HCT116 (cell line): ENCODE measurements at regions not wholly inside any gene's neighbourhood (a gene's known extent, or its start where the extent isn't known, plus 50 kb on each side); places are given as distances from the start of the nearest gene placed in this dataset.

Source experiments
- ATAC-seq: fragments of 200-7000 bp; cut with Tn5 transposase; 2 replicates; pipeline ENCODE4 v1.9.1; 2020; ENCODE audit warnings: mild to moderate bottlenecking, moderate library complexity
- BruUV-seq: library from RNA; stranded (reverse); fragments of 400-500 nt; replicated peaks from 2 replicates; lab custom pipeline; 2021; lab: Mats Ljungman, UMichigan
- CTCF ChIA-PET: fragments of 300-600 bp; sonication (Branson Sonifier 250); formaldehyde crosslinking; loops from one replicate; lab custom pipeline; 2021; ENCODE audit warnings: antibody characterized with exemption; lab: Charles Lee
- POLR2A ChIA-PET: fragments of 300-600, 350-600 bp; sonication (Branson Sonifier 250); formaldehyde crosslinking; loops from one replicate; lab custom pipeline; 2021; ENCODE audit warnings: antibody characterized with exemption; lab: Charles Lee
- RAD21 ChIA-PET, 2 experiments: fragments of 300-600 bp; sonication (Branson Sonifier 250); formaldehyde crosslinking; loops; one replicate each; lab custom pipeline; 2023; ENCODE audit warnings: low total read pairs in 2 of 2; ENCODE audit not compliant: uncharacterized antibody in 2 of 2, unreplicated experiment in 2 of 2, low non-redundant PET in 1 of 2; lab: Charles Lee
- DNase-seq: peaks from one replicate; pipeline ENCODE4 v3.0.0-alpha.2; 2010; ENCODE audit warnings: low read depth, low spot score
- H2AFZ ChIP-seq: fragments of 200-600 bp; shearing (Covaris generic), sonication (generic); 2 replicates; pipeline ENCODE4 v1.6.1; 2017; ENCODE audit warnings: low read depth, mixed run types, mixed read lengths, antibody characterized with exemption, low read length; ENCODE audit not compliant: poor library complexity, severe bottlenecking
- H3K27ac ChIP-seq: 2 replicates; pipeline ENCODE4 v1.5.1; 2012; ENCODE audit warnings: low read depth, low read length
- H3K27me3 ChIP-seq: fragments of 200-600 bp; sonication (generic); 2 replicates; pipeline ENCODE4 v1.6.1; 2016; ENCODE audit warnings: mixed run types, low read length, mixed read lengths; ENCODE audit not compliant: insufficient read depth
- H3K36me3 ChIP-seq, 2 experiments: fragments of 200-500 bp in 1 of 2; fragments of 200-600 bp in 1 of 2; sonication (Bioruptor generic) in 1 of 2; sonication (generic) in 1 of 2; 2 replicates each; pipeline versions ENCODE4 v1.5.1 to v1.6.1; 2014 to 2016; ENCODE audit warnings: low read length in 2 of 2, inconsistent platforms in 1 of 2, mixed read lengths in 1 of 2, mixed run types in 1 of 2; ENCODE audit not compliant: insufficient read depth in 2 of 2, control insufficient read depth in 1 of 2
- H3K4me1 ChIP-seq, 2 experiments: fragments of 200-600 bp in 1 of 2; sonication (generic) in 1 of 2; 2 replicates each; pipeline versions ENCODE4 v1.5.1 to v1.6.1; 2012 to 2017; ENCODE audit warnings: low read length in 2 of 2, inconsistent platforms in 1 of 2, mild to moderate bottlenecking in 1 of 2, mixed read lengths in 1 of 2, mixed run types in 1 of 2, moderate library complexity in 1 of 2; ENCODE audit not compliant: insufficient read depth in 2 of 2, control insufficient read depth in 1 of 2
- H3K4me2 ChIP-seq: fragments of 200-600 bp; sonication (generic); 2 replicates; pipeline ENCODE4 v1.6.1; 2017; ENCODE audit warnings: mixed run types, low read length, mixed read lengths
- H3K4me3 ChIP-seq, 2 experiments: fragments of 200-600 bp in 1 of 2; sonication (generic) in 1 of 2; replicated peaks in 1 of 2; 2 replicates each; pipeline ENCODE4 v1.5.1; 2011 to 2016; ENCODE audit warnings: low read length in 2 of 2, control low read depth in 1 of 2, low read depth in 1 of 2, mild to moderate bottlenecking in 1 of 2, mixed read lengths in 1 of 2, mixed run types in 1 of 2
- H3K79me2 ChIP-seq: fragments of 200-600 bp; sonication (generic); 2 replicates; pipeline ENCODE4 v1.6.1; 2017; ENCODE audit warnings: mild to moderate bottlenecking, mixed run types, low read length, moderate library complexity, mixed read lengths; ENCODE audit not compliant: insufficient read depth
- H3K9ac ChIP-seq: fragments of 200-600 bp; sonication (generic); 2 replicates; pipeline ENCODE4 v1.6.1; 2016; ENCODE audit warnings: low read length, mixed read lengths
- H3K9me2 ChIP-seq: fragments of 200-600 bp; sonication (generic), shearing (Covaris generic); 2 replicates; pipeline ENCODE4 v1.6.1; 2017; ENCODE audit warnings: mixed run types, mild to moderate bottlenecking, moderate library complexity; ENCODE audit not compliant: insufficient read depth
- H3K9me3 ChIP-seq, 2 experiments: fragments of 200-500 bp in 1 of 2; fragments of 200-600 bp in 1 of 2; sonication (Bioruptor generic) in 1 of 2; sonication (generic) in 1 of 2; 2 replicates each; pipeline ENCODE4 v1.6.1; 2014 to 2017; ENCODE audit warnings: low read length in 2 of 2, mixed read lengths in 2 of 2, inconsistent platforms in 1 of 2, low read depth in 1 of 2, mild to moderate bottlenecking in 1 of 2, mixed run types in 1 of 2, moderate library complexity in 1 of 2; ENCODE audit not compliant: control insufficient read depth in 1 of 2, insufficient read depth in 1 of 2
- H4K20me1 ChIP-seq: fragments of 200-600 bp; sonication (generic), shearing (Covaris generic); 2 replicates; pipeline ENCODE4 v1.6.1; 2017; ENCODE audit warnings: mixed run types, mild to moderate bottlenecking, moderate library complexity; ENCODE audit not compliant: insufficient read depth
- CBX3 ChIP-seq: IDR thresholded peaks from 2 replicates; pipeline ENCODE4 v1.6.1; 2012; ENCODE audit warnings: low read depth
- EGR1 ChIP-seq: IDR thresholded peaks from 2 replicates; pipeline ENCODE4 v1.6.1; 2012; ENCODE audit warnings: low read depth
- ELF1 ChIP-seq: IDR thresholded peaks from 2 replicates; pipeline ENCODE4 v1.6.1; 2012; ENCODE audit warnings: low read depth, borderline replicate concordance
- FOSL1 ChIP-seq: IDR thresholded peaks from 2 replicates; pipeline ENCODE4 v1.6.1; 2012; ENCODE audit warnings: low read depth
- JUND ChIP-seq: IDR thresholded peaks from 2 replicates; pipeline ENCODE4 v1.6.1; 2012
- POLR2AphosphoS5 ChIP-seq: IDR thresholded peaks from 2 replicates; pipeline ENCODE4 v1.6.1; 2011; ENCODE audit warnings: mild to moderate bottlenecking, low read depth, low read length, moderate library complexity
- RAD21 ChIP-seq: IDR thresholded peaks from 2 replicates; pipeline ENCODE4 v1.6.1; 2012; ENCODE audit warnings: low read depth, mild to moderate bottlenecking
- SIN3A ChIP-seq: IDR thresholded peaks from 2 replicates; pipeline ENCODE4 v1.6.1; 2012; ENCODE audit warnings: low read depth
- SRF ChIP-seq: IDR thresholded peaks from 2 replicates; pipeline ENCODE4 v1.6.1; 2012; ENCODE audit warnings: low read depth
- YY1 ChIP-seq: IDR thresholded peaks from 2 replicates; pipeline ENCODE4 v1.6.1; 2011; ENCODE audit warnings: low read length, low read depth, moderate library complexity, mild to moderate bottlenecking; ENCODE audit not compliant: insufficient replicate concordance; ENCODE audit errors: extremely low read depth
- ZNF274 ChIP-seq: fragments of 200-500 bp; sonication (Bioruptor generic); IDR thresholded peaks from 2 replicates; pipeline ENCODE4 v1.6.1; 2014; ENCODE audit warnings: mild to moderate bottlenecking, low read depth, low read length, inconsistent platforms
- intact Hi-C: fragments of 100-400 bp; cut with micrococcal nuclease; formaldehyde crosslinking; loops from 2 replicates; pipeline ENCODE4 v1.10.0; 2022
- TF ChIP-seq, protein P1 (sequence below), 3 experiments: fragments of 200-600 bp in 1 of 3; sonication (generic) in 1 of 3; IDR thresholded peaks in 2 of 3; conservative IDR thresholded peaks in 1 of 3; 2 replicates each; pipeline ENCODE4 v1.5.1; 2012 to 2017; ENCODE audit warnings: low read depth in 2 of 3, low read length in 2 of 3, antibody characterized with exemption in 1 of 3, borderline replicate concordance in 1 of 3, control low read depth in 1 of 3, mild to moderate bottlenecking in 1 of 3, mixed read lengths in 1 of 3, mixed run types in 1 of 3, moderate library complexity in 1 of 3; ENCODE audit not compliant: insufficient read depth in 1 of 3
- TF ChIP-seq, protein P2 (sequence below): IDR thresholded peaks from 2 replicates; pipeline ENCODE4 v1.6.1; 2012; ENCODE audit warnings: low read depth
- TF ChIP-seq, protein P3 (sequence below): IDR thresholded peaks from 2 replicates; pipeline ENCODE4 v1.6.1; 2011; ENCODE audit warnings: mild to moderate bottlenecking, low read length, moderate library complexity; ENCODE audit not compliant: insufficient replicate concordance; ENCODE audit errors: extremely low read depth

DNA sequence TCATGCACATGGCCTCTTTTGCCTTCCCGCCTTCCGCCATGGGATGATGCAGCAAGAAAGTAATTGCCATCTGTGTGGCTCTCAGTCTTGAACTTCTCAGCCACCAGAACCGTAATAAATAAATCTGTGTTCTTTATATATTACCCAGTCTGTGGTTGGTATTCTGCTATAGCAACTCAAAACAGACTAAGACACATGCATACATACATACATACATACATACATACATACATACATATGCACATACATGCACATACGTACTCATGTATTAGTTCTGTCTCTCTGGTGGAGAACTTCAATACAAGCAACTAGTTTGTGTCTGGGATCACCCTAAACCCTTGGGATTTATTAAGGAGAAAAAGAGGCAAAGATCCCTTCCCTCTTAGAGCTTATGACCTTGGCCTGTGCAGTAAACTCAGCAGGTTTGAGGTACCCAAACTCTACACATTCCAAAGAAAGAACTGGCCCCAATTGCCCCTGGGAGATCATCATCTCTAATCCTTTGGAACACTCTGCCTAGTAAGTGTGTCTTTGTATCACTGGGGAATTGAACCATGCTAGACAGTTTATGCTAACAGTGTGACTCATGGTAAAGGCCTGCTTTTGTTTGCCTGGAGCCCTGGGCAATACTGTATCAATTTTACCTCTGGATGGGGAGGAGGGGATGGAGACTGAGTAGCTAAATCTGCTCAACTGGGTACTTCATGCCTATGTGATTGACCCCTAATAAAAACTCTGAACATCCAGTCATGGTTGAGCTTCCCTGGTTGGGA is 115.6 kb upstream of the LMCD1 start:
- Histone ChIP-seq H3K79me2 (no peaks in the 10 kb centered on the region), H3K27me3 (peaks cover 8% of the 10 kb centered on the region; the same call in 1 of the 2 replicates), H3K9me3 (no peaks in the 10 kb centered on the region), H3K4me3 (no peak overlapping the region), H3K4me2 (no peak overlapping the region), H3K27ac (no peak overlapping the region), H4K20me1 (no peaks in the 10 kb centered on the region), H3K36me3 (no peaks in the 10 kb centered on the region), H3K4me1 (no peaks in the 10 kb centered on the region), H3K9ac (no peak overlapping the region), H3K9me2 (no peaks in the 10 kb centered on the region), H2AFZ (no peak overlapping the region)
- no peak for ATAC-seq
- TF ChIP-seq CBX3 (no peak), SIN3A (no peak), JUND (no peak), SRF (no peak), YY1 (no peak), ELF1 (no peak), FOSL1 (no peak), POLR2AphosphoS5 (no peak), RAD21 (no peak), EGR1 (no peak), ZNF274 (no peak)
- TF ChIP-seq, protein P1, sequence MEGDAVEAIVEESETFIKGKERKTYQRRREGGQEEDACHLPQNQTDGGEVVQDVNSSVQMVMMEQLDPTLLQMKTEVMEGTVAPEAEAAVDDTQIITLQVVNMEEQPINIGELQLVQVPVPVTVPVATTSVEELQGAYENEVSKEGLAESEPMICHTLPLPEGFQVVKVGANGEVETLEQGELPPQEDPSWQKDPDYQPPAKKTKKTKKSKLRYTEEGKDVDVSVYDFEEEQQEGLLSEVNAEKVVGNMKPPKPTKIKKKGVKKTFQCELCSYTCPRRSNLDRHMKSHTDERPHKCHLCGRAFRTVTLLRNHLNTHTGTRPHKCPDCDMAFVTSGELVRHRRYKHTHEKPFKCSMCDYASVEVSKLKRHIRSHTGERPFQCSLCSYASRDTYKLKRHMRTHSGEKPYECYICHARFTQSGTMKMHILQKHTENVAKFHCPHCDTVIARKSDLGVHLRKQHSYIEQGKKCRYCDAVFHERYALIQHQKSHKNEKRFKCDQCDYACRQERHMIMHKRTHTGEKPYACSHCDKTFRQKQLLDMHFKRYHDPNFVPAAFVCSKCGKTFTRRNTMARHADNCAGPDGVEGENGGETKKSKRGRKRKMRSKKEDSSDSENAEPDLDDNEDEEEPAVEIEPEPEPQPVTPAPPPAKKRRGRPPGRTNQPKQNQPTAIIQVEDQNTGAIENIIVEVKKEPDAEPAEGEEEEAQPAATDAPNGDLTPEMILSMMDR (IDR thresholded peaks at IDR 0.05 in 2 of 3, conservative IDR thresholded peaks at IDR 0.05 in 1 of 3; ENCODE audit: borderline replicate concordance in 1 of 3, insufficient read depth in 1 of 3, low read depth in 2 of 3, low read length in 2 of 3): no peak
- TF ChIP-seq, protein P2, sequence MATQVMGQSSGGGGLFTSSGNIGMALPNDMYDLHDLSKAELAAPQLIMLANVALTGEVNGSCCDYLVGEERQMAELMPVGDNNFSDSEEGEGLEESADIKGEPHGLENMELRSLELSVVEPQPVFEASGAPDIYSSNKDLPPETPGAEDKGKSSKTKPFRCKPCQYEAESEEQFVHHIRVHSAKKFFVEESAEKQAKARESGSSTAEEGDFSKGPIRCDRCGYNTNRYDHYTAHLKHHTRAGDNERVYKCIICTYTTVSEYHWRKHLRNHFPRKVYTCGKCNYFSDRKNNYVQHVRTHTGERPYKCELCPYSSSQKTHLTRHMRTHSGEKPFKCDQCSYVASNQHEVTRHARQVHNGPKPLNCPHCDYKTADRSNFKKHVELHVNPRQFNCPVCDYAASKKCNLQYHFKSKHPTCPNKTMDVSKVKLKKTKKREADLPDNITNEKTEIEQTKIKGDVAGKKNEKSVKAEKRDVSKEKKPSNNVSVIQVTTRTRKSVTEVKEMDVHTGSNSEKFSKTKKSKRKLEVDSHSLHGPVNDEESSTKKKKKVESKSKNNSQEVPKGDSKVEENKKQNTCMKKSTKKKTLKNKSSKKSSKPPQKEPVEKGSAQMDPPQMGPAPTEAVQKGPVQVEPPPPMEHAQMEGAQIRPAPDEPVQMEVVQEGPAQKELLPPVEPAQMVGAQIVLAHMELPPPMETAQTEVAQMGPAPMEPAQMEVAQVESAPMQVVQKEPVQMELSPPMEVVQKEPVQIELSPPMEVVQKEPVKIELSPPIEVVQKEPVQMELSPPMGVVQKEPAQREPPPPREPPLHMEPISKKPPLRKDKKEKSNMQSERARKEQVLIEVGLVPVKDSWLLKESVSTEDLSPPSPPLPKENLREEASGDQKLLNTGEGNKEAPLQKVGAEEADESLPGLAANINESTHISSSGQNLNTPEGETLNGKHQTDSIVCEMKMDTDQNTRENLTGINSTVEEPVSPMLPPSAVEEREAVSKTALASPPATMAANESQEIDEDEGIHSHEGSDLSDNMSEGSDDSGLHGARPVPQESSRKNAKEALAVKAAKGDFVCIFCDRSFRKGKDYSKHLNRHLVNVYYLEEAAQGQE: no peak
- TF ChIP-seq, protein P3, sequence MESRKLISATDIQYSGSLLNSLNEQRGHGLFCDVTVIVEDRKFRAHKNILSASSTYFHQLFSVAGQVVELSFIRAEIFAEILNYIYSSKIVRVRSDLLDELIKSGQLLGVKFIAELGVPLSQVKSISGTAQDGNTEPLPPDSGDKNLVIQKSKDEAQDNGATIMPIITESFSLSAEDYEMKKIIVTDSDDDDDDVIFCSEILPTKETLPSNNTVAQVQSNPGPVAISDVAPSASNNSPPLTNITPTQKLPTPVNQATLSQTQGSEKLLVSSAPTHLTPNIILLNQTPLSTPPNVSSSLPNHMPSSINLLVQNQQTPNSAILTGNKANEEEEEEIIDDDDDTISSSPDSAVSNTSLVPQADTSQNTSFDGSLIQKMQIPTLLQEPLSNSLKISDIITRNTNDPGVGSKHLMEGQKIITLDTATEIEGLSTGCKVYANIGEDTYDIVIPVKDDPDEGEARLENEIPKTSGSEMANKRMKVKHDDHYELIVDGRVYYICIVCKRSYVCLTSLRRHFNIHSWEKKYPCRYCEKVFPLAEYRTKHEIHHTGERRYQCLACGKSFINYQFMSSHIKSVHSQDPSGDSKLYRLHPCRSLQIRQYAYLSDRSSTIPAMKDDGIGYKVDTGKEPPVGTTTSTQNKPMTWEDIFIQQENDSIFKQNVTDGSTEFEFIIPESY: no peak
- no peak for DNase-seq
- intact Hi-C loops: no loop called here
- ChIA-PET CTCF (interaction anchor here (0.6 kb wide), 1 partner anchor 61 kb away, joined by 3 read pairs; no protein-coding TSS in a partner anchor), RAD21 (no interaction called here), POLR2A (no interaction called here)
- BruUV-seq: no TSS peak
